ENCODE measurements at regions not wholly inside any gene's neighbourhood (a gene's known extent, or its start where the extent isn't known, plus 50 kb on each side); places are given as distances from the start of the nearest gene placed in this dataset.

GRCh38 chr18:22566703-22567420, 149.1 kb upstream of the CTAGE1 start:
- TF ChIP-seq GABPA (IDR thresholded peaks at IDR 0.05; ENCODE audit: low read depth) (no peak), CTCF (IDR thresholded peaks at IDR 0.05; ENCODE audit: insufficient read depth, low read length) (no peak), POLR2AphosphoS5 (IDR thresholded peaks at IDR 0.05; ENCODE audit: low read depth) (no peak), REST (IDR thresholded peaks at IDR 0.05; ENCODE audit: insufficient replicate concordance, low read depth) (no peak), SPI1 (IDR thresholded peaks at IDR 0.05; ENCODE audit: borderline replicate concordance, low read depth) (no peak)
- no peak overlapping the region for H3K4me3 ChIP-seq (replicated peaks; ENCODE audit: insufficient read depth, low read length)
- DNase-seq (ENCODE audit: low read depth in 1 of 2, low spot score in 1 of 2): no peak
- H3K27me3 ChIP-seq (ENCODE audit: insufficient read depth, poor library complexity, severe bottlenecking): peaks cover 16% of the 10 kb centered on the region
- no peak overlapping the region for H3K27ac ChIP-seq (replicated peaks)

- peaks cover 10% of the 10 kb centered on the region for H3K27me3 ChIP-seq (ENCODE audit: insufficient read depth, poor library complexity, severe bottlenecking)
- DNase-seq (ENCODE audit: low read depth in 1 of 2, low spot score in 1 of 2): no peak
- H3K4me3 ChIP-seq (replicated peaks; ENCODE audit: insufficient read depth, low read length): no peak overlapping the region
- TF ChIP-seq POLR2AphosphoS5 (IDR thresholded peaks at IDR 0.05; ENCODE audit: low read depth) (no peak), SPI1 (IDR thresholded peaks at IDR 0.05; ENCODE audit: borderline replicate concordance, low read depth) (no peak), CTCF (IDR thresholded peaks at IDR 0.05; ENCODE audit: insufficient read depth, low read length) (no peak), GABPA (IDR thresholded peaks at IDR 0.05; ENCODE audit: low read depth) (no peak), REST (IDR thresholded peaks at IDR 0.05; ENCODE audit: insufficient replicate concordance, low read depth) (no peak)
- H3K27ac ChIP-seq (replicated peaks): no peak overlapping the region
Measured at GRCh38 chr18:22567794-22568193, 150.1 kb upstream of the CTAGE1 start.

GRCh38 chr18:22570492-22570891, 152.8 kb upstream of the CTAGE1 start:
- H3K27ac ChIP-seq (replicated peaks): no peak overlapping the region
- TF ChIP-seq REST (IDR thresholded peaks at IDR 0.05; ENCODE audit: insufficient replicate concordance, low read depth): no peak
- TF ChIP-seq POLR2AphosphoS5 (IDR thresholded peaks at IDR 0.05; ENCODE audit: low read depth): no peak
- TF ChIP-seq GABPA (IDR thresholded peaks at IDR 0.05; ENCODE audit: low read depth): no peak
- TF ChIP-seq CTCF (IDR thresholded peaks at IDR 0.05; ENCODE audit: insufficient read depth, low read length): no peak
- no peak for TF ChIP-seq SPI1 (IDR thresholded peaks at IDR 0.05; ENCODE audit: borderline replicate concordance, low read depth)

More at GRCh38 chr18:22570492-22570891, 152.8 kb upstream of the CTAGE1 start:
- Histone ChIP-seq H3K4me3 (replicated peaks; ENCODE audit: insufficient read depth, low read length) (no peak overlapping the region), H3K27me3 (ENCODE audit: insufficient read depth, poor library complexity, severe bottlenecking) (no peaks in the 10 kb centered on the region)
- DNase-seq (ENCODE audit: low read depth in 1 of 2, low spot score in 1 of 2): no peak

All from HL-60 (cell line).